WTC11 (cell line): ENCODE measurements at regions not wholly inside any gene's neighbourhood (a gene's known extent, or its start where the extent isn't known, plus 50 kb on each side); places are given as distances from the start of the nearest gene placed in this dataset.

ENCODE experiments used
- ATAC-seq: fragments of 200-7000 bp; cut with Tn5 transposase; 2 replicates; pipeline ENCODE4 v1.10.0; 2021; ENCODE audit warnings: mild to moderate bottlenecking, moderate library complexity
- CTCF ChIA-PET: fragments of 300-600 bp; sonication (Branson Sonifier 250); formaldehyde crosslinking; loops from one replicate; lab custom pipeline; 2021; ENCODE audit warnings: antibody characterized with exemption; lab: Charles Lee
- POLR2A ChIA-PET: fragments of 350-600 bp; sonication (Branson Sonifier 250); formaldehyde crosslinking; loops from one replicate; lab custom pipeline; 2021; ENCODE audit warnings: antibody characterized with exemption; lab: Charles Lee
- DNase-seq: peaks from one replicate; pipeline ENCODE4 v3.0.0; 2021; ENCODE audit warnings: low spot score
- H3K27ac Mint-ChIP-seq: 2 replicates; pipeline ENCODE4 v1.8.0; 2021; ENCODE audit warnings: mixed read lengths
- H3K27me3 Mint-ChIP-seq: 2 replicates; pipeline ENCODE4 v1.8.0; 2021; ENCODE audit warnings: low read depth, mild to moderate bottlenecking, moderate library complexity, mixed read lengths
- H3K36me3 Mint-ChIP-seq: 2 replicates; pipeline ENCODE4 v1.8.0; 2021; ENCODE audit warnings: mixed read lengths
- H3K4me1 Mint-ChIP-seq: 2 replicates; pipeline ENCODE4 v1.8.0; 2022; ENCODE audit warnings: mixed read lengths
- H3K4me3 Mint-ChIP-seq: 2 replicates; pipeline ENCODE4 v1.8.0; 2021; ENCODE audit warnings: mild to moderate bottlenecking, moderate library complexity, mixed read lengths
- H3K9me3 Mint-ChIP-seq: 2 replicates; pipeline ENCODE4 v1.8.0; 2021; ENCODE audit warnings: mixed read lengths
- ATF3 ChIP-seq: sonication (generic); formaldehyde crosslinking; conservative IDR thresholded peaks from 2 replicates; pipeline ENCODE4 v1.8.1; 2022; ENCODE audit warnings: mild to moderate bottlenecking, missing genetic modification reagents
- CTCF ChIP-seq: fragments of 200-600 bp; IDR thresholded peaks from 2 replicates; pipeline ENCODE4 v1.8.0; 2022; ENCODE audit warnings: antibody characterized with exemption
- E2F4 ChIP-seq: sonication (generic); formaldehyde crosslinking; IDR thresholded peaks from 2 replicates; pipeline ENCODE4 v1.8.1; 2022; ENCODE audit warnings: low read depth, mild to moderate bottlenecking, moderate library complexity, missing genetic modification reagents, borderline replicate concordance
- E2F5 ChIP-seq: sonication (generic); formaldehyde crosslinking; IDR thresholded peaks from 2 replicates; pipeline ENCODE4 v1.8.1; 2022; ENCODE audit warnings: mild to moderate bottlenecking, moderate library complexity, missing genetic modification reagents
- ERG ChIP-seq: fragments of 250-450 bp; sonication (Bioruptor Pico); IDR thresholded peaks from 2 replicates; pipeline ENCODE4 v1.8.0; 2021; ENCODE audit warnings: mild to moderate bottlenecking
- FOXK1 ChIP-seq: sonication (generic); formaldehyde crosslinking; IDR thresholded peaks from 2 replicates; pipeline ENCODE4 v1.8.0; 2022; ENCODE audit warnings: mild to moderate bottlenecking, moderate library complexity, missing genetic modification reagents
- FOXP4 ChIP-seq: sonication (generic); formaldehyde crosslinking; IDR thresholded peaks from 2 replicates; pipeline ENCODE4 v1.8.0; 2022; ENCODE audit warnings: mild to moderate bottlenecking, missing genetic modification reagents
- NFYB ChIP-seq: sonication (generic); formaldehyde crosslinking; conservative IDR thresholded peaks from 2 replicates; pipeline ENCODE4 v1.8.0; 2022; ENCODE audit warnings: low read depth, missing genetic modification reagents
- NR1H2 ChIP-seq: sonication (generic); formaldehyde crosslinking; IDR thresholded peaks from 2 replicates; pipeline ENCODE4 v1.9.0; 2021; ENCODE audit warnings: mild to moderate bottlenecking, moderate library complexity, missing genetic modification reagents
- OVOL2 ChIP-seq: fragments of 250-450 bp; sonication (Bioruptor Pico); IDR thresholded peaks from 2 replicates; pipeline ENCODE4 v1.9.0; 2021; ENCODE audit warnings: mild to moderate bottlenecking, borderline replicate concordance
- SMAD3 ChIP-seq: sonication (generic); formaldehyde crosslinking; IDR thresholded peaks from 2 replicates; pipeline ENCODE4 v1.8.0; 2022; ENCODE audit warnings: missing genetic modification reagents, mild to moderate bottlenecking, borderline replicate concordance
- TEAD4 ChIP-seq: sonication (generic); formaldehyde crosslinking; IDR thresholded peaks from 2 replicates; pipeline ENCODE4 v1.8.0; 2022; ENCODE audit warnings: mild to moderate bottlenecking, missing genetic modification reagents
- USF2 ChIP-seq: sonication (generic); formaldehyde crosslinking; IDR thresholded peaks from 2 replicates; pipeline ENCODE4 v1.8.1; 2023; ENCODE audit warnings: mild to moderate bottlenecking, missing genetic modification reagents, moderate library complexity
- ZMAT4 ChIP-seq: fragments of 250-450 bp; sonication (Bioruptor Pico); IDR thresholded peaks from 2 replicates; pipeline ENCODE4 v1.9.0; 2021; ENCODE audit warnings: mild to moderate bottlenecking
- ZNF138 ChIP-seq: sonication (generic); formaldehyde crosslinking; conservative IDR thresholded peaks from 2 replicates; pipeline ENCODE4 v1.8.1; 2022; ENCODE audit warnings: mild to moderate bottlenecking, moderate library complexity, missing genetic modification reagents
- ZNF232 ChIP-seq: sonication (generic); formaldehyde crosslinking; IDR thresholded peaks from 2 replicates; pipeline ENCODE4 v1.8.0; 2022; ENCODE audit warnings: mild to moderate bottlenecking, missing genetic modification reagents
- ZNF281 ChIP-seq: sonication (generic); formaldehyde crosslinking; IDR thresholded peaks from 2 replicates; pipeline ENCODE4 v1.8.0; 2023; ENCODE audit warnings: mild to moderate bottlenecking, missing genetic modification reagents
- ZNF512 ChIP-seq: sonication (generic); formaldehyde crosslinking; IDR thresholded peaks from 2 replicates; pipeline ENCODE4 v1.8.1; 2022; ENCODE audit warnings: missing genetic modification reagents, borderline replicate concordance

GRCh38 chr14:85958069-85958468, 428.1 kb downstream of the FLRT2 start (continued):
- TF ChIP-seq CTCF: no peak

- ATAC-seq (no peak), DNase-seq (no peak)
- Mint-ChIP-seq H3K27me3 (no peaks in the 10 kb centered on the region), H3K9me3 (no peaks in the 10 kb centered on the region), H3K27ac (no peak overlapping the region), H3K36me3 (no peaks in the 10 kb centered on the region), H3K4me1 (no peaks in the 10 kb centered on the region), H3K4me3 (no peak overlapping the region)
- CTCF ChIA-PET: no interaction called here
- POLR2A ChIA-PET: no interaction called here
- no peak for TF ChIP-seq OVOL2 (CRISPR knock-in tag)
- no peak for TF ChIP-seq NR1H2 (CRISPR knock-in tag)
- no peak for TF ChIP-seq ZNF232
- no peak for TF ChIP-seq ZNF281 (CRISPR knock-in tag)
- no peak for TF ChIP-seq ZMAT4 (CRISPR knock-in tag)
- TF ChIP-seq NFYB (CRISPR knock-in tag): no peak
- no peak for TF ChIP-seq ATF3 (CRISPR knock-in tag)
- TF ChIP-seq E2F5 (CRISPR knock-in tag): no peak
- TF ChIP-seq CTCF: no peak
- TF ChIP-seq ZNF138 (CRISPR knock-in tag): no peak
- no peak for TF ChIP-seq ERG (CRISPR knock-in tag)
- no peak for TF ChIP-seq E2F4 (CRISPR knock-in tag)
- TF ChIP-seq SMAD3 (CRISPR knock-in tag): no peak
- no peak for TF ChIP-seq ZNF512 (CRISPR knock-in tag)
- TF ChIP-seq FOXK1: no peak
- no peak for TF ChIP-seq TEAD4 (CRISPR knock-in tag)
- no peak for TF ChIP-seq USF2 (CRISPR knock-in tag)
- TF ChIP-seq FOXP4: no peak
Observed at GRCh38 chr14:85953265-85953664, 423.3 kb downstream of the FLRT2 start.
